CD14-positive monocyte (primary cell): ENCODE measurements at regions not wholly inside any gene's neighbourhood (a gene's known extent, or its start where the extent isn't known, plus 50 kb on each side); places are given as distances from the start of the nearest gene placed in this dataset.

Experiments
- DNase-seq, 3 donors: peaks; one replicate each; pipeline ENCODE4 v3.0.0-alpha.2; 2011 to 2022
- H2AFZ ChIP-seq: 2 replicates; pipeline ENCODE4 v1.6.0; 2012; ENCODE audit warnings: mild to moderate bottlenecking, low read depth, low read length, inconsistent platforms; ENCODE audit not compliant: insufficient read depth, poor library complexity, severe bottlenecking
- H3K27ac ChIP-seq, 2 donors: 1 replicate in 1 of 2; 2 replicates in 1 of 2; pipeline ENCODE4 v1.5.1; 2012 to 2013; ENCODE audit warnings: low read length in 2 of 2, control low read depth in 1 of 2, inconsistent platforms in 1 of 2, low read depth in 1 of 2, mild to moderate bottlenecking in 1 of 2
- H3K27me3 ChIP-seq, 2 donors: one replicate each; pipeline versions ENCODE4 v1.6.0 to v1.6.1; 2011 to 2013; ENCODE audit warnings: low read length in 2 of 2; ENCODE audit not compliant: control insufficient read depth in 2 of 2, insufficient read depth in 2 of 2
- H3K36me3 ChIP-seq, 2 donors: replicated peaks in 1 of 2; 1 replicate in 1 of 2; 2 replicates in 1 of 2; pipeline versions ENCODE4 v1.5.1 to v1.6.1; 2012 to 2013; ENCODE audit warnings: low read length in 2 of 2, control low read depth in 1 of 2, inconsistent platforms in 1 of 2, mild to moderate bottlenecking in 1 of 2; ENCODE audit not compliant: insufficient read depth in 2 of 2, control insufficient read depth in 1 of 2
- H3K4me1 ChIP-seq, 2 donors: 1 replicate in 1 of 2; 2 replicates in 1 of 2; pipeline versions ENCODE4 v1.5.1 to v1.6.1; 2012 to 2013; ENCODE audit warnings: low read length in 2 of 2, control low read depth in 1 of 2, inconsistent platforms in 1 of 2, mild to moderate bottlenecking in 1 of 2, moderate library complexity in 1 of 2; ENCODE audit not compliant: insufficient read depth in 2 of 2, control insufficient read depth in 1 of 2
- H3K4me2 ChIP-seq: replicated peaks from 2 replicates; pipeline ENCODE3; 2012; ENCODE audit warnings: low read length, moderate library complexity, mild to moderate bottlenecking; ENCODE audit not compliant: poor library complexity, severe bottlenecking; ENCODE audit errors: extremely low read depth
- H3K4me3 ChIP-seq, 3 experiments: fragments of 200-600 bp in 1 of 3; sonication (generic) in 1 of 3; replicated peaks in 1 of 3; 1 replicate in 2 of 3; 2 replicates in 1 of 3; pipeline ENCODE4 v1.5.1; 2011 to 2013; ENCODE audit warnings: low read length in 3 of 3, mild to moderate bottlenecking in 3 of 3, control low read depth in 2 of 3, low read depth in 2 of 3, inconsistent platforms in 1 of 3, moderate library complexity in 1 of 3
- H3K79me2 ChIP-seq: 2 replicates; pipeline ENCODE4 v1.6.0; 2012; ENCODE audit warnings: mild to moderate bottlenecking, control low read depth, inconsistent platforms, low read length, moderate library complexity; ENCODE audit not compliant: insufficient read depth
- H3K9ac ChIP-seq: 2 replicates; pipeline ENCODE4 v1.6.0; 2017; ENCODE audit warnings: low read length, mild to moderate bottlenecking; ENCODE audit not compliant: insufficient read depth, poor library complexity, severe bottlenecking
- H3K9me3 ChIP-seq, 2 donors: replicated peaks in 1 of 2; 1 replicate in 1 of 2; 2 replicates in 1 of 2; pipeline versions ENCODE4 v1.5.1 to v1.6.1; 2012 to 2013; ENCODE audit warnings: low read length in 2 of 2, control low read depth in 1 of 2; ENCODE audit not compliant: control insufficient read depth in 1 of 2, insufficient read depth in 1 of 2
- H4K20me1 ChIP-seq: 2 replicates; pipeline ENCODE4 v1.6.0; 2012; ENCODE audit warnings: mild to moderate bottlenecking, low read length, control low read depth, moderate library complexity; ENCODE audit not compliant: insufficient read depth
- H3K27ac Mint-ChIP-seq, 7 donors: one replicate each; pipeline ENCODE4 v1.8.0; 2020; ENCODE audit warnings: mild to moderate bottlenecking in 7 of 7, mixed read lengths in 7 of 7, moderate library complexity in 6 of 7, inconsistent platforms in 2 of 7
- H3K27me3 Mint-ChIP-seq, 3 donors: one replicate each; pipeline ENCODE4 v1.8.0; 2021 to 2022; ENCODE audit warnings: low read depth in 3 of 3, mild to moderate bottlenecking in 3 of 3, mixed read lengths in 3 of 3, moderate library complexity in 3 of 3, inconsistent platforms in 1 of 3
- H3K36me3 Mint-ChIP-seq, 2 donors: one replicate each; pipeline ENCODE4 v1.8.0; 2020; ENCODE audit warnings: mixed read lengths in 2 of 2, inconsistent platforms in 1 of 2, mild to moderate bottlenecking in 1 of 2
- H3K4me1 Mint-ChIP-seq: one replicate; pipeline ENCODE4 v1.8.0; 2020; ENCODE audit warnings: mild to moderate bottlenecking, mixed read lengths
- H3K4me3 Mint-ChIP-seq, 2 donors: one replicate each; pipeline ENCODE4 v1.8.0; 2020; ENCODE audit warnings: mild to moderate bottlenecking in 2 of 2, mixed read lengths in 2 of 2, moderate library complexity in 1 of 2
- H3K9me3 Mint-ChIP-seq, 7 donors: one replicate each; pipeline ENCODE4 v1.8.0; 2020 to 2022; ENCODE audit warnings: mixed read lengths in 7 of 7, mild to moderate bottlenecking in 6 of 7, moderate library complexity in 6 of 7, inconsistent platforms in 2 of 7
- CTCF ChIP-seq: fragments of 200-600 bp; IDR thresholded peaks from one replicate; pipeline ENCODE4 v1.8.0; 2022; ENCODE audit warnings: antibody characterized with exemption, mild to moderate bottlenecking
- WGBS: methylation state at CpG from one replicate; pipeline ENCODE4 v1.1.5; 2013; ENCODE audit warnings: missing lambda C conversion rate; ENCODE audit not compliant: insufficient coverage; 5-methylcytosine and 5-hydroxymethylcytosine counted together
- intact Hi-C, 2 donors: fragments of 100-400 bp; cut with micrococcal nuclease; formaldehyde crosslinking; loops; one replicate each; pipeline versions ENCODE4 v1.15.0 to v1.15.1; 2023

GRCh38 chr9:71614409-71615010 is 153.8 kb downstream of the CEMIP2 start:
- Mint-ChIP-seq H3K27me3 (no peaks in the 10 kb centered on the region), H3K27ac (no peak overlapping the region), H3K9me3 (peaks cover 6 to 10% (median 6%) of the 10 kb centered on the region in 7 donors), H3K4me1 (no peaks in the 10 kb centered on the region), H3K36me3 (peaks cover 0 to 2% of the 10 kb centered on the region in 2 donors), H3K4me3 (no peak overlapping the region)
- TF ChIP-seq CTCF, result no peak
- Histone ChIP-seq H3K27ac (no peak overlapping the region), H3K9ac (no peak overlapping the region), H3K9me3 (no peaks in the 10 kb centered on the region), H3K36me3 (no peaks in the 10 kb centered on the region), H3K27me3 (no peaks in the 10 kb centered on the region), H4K20me1 (no peaks in the 10 kb centered on the region), H3K4me1 (no peaks in the 10 kb centered on the region), H3K79me2 (no peaks in the 10 kb centered on the region), H2AFZ (no peak overlapping the region), H3K4me3 (no peak overlapping the region), H3K4me2 (no peak overlapping the region)
- WGBS, result 100% methylated on average over 1 of the region's 3 CpGs
- intact Hi-C loops, result no loop called here
- DNase-seq, result no peak

- H3K27ac ChIP-seq, result no peak overlapping the region
- H3K4me3 Mint-ChIP-seq, result no peak overlapping the region
- H3K9ac ChIP-seq, result no peak overlapping the region
- H3K79me2 ChIP-seq, result no peaks in the 10 kb centered on the region
- H3K27me3 Mint-ChIP-seq, result no peaks in the 10 kb centered on the region
- intact Hi-C loops, result no loop called here
- no peaks in the 10 kb centered on the region for H3K36me3 ChIP-seq
- TF ChIP-seq CTCF, result no peak
- DNase-seq, result no peak
- H4K20me1 ChIP-seq, result no peaks in the 10 kb centered on the region
- no peaks in the 10 kb centered on the region for H3K27me3 ChIP-seq
- no peaks in the 10 kb centered on the region for H3K9me3 ChIP-seq
- no peak overlapping the region for H3K4me3 ChIP-seq
- H3K27ac Mint-ChIP-seq, result no peak overlapping the region
- H3K4me1 ChIP-seq, result no peaks in the 10 kb centered on the region
- no peaks in the 10 kb centered on the region for H3K4me1 Mint-ChIP-seq
- H2AFZ ChIP-seq, result no peak overlapping the region
- peaks cover 3 to 9% (median 6%) of the 10 kb centered on the region in 7 donors for H3K9me3 Mint-ChIP-seq
- 70% methylated on average over 1 of the region's 2 CpGs for WGBS
- H3K36me3 Mint-ChIP-seq, result peaks cover 0 to 2% of the 10 kb centered on the region in 2 donors
- no peak overlapping the region for H3K4me2 ChIP-seq
Measured at GRCh38 chr9:71612889-71613288, 155.4 kb downstream of the CEMIP2 start.
